ENCODE measurements at regions not wholly inside any gene's neighbourhood (a gene's known extent, or its start where the extent isn't known, plus 50 kb on each side); places are given as distances from the start of the nearest gene placed in this dataset.
A peak's percentile ranks its signal among the peaks of the same experiment; 100 is the strongest.

- Histone ChIP-seq H4K5ac (ENCODE audit: low read depth, low read length) (no peak overlapping the region), H2BK5ac (ENCODE audit: low read depth, low read length, poor library complexity, severe bottlenecking) (no peak overlapping the region), H2AK5ac (ENCODE audit: low read depth, low read length) (no peak overlapping the region), H3K56ac (ENCODE audit: extremely low read depth, insufficient read depth, low read length) (no peak overlapping the region), H3K18ac (ENCODE audit: low read depth, low read length) (no peak overlapping the region), H3K4ac (ENCODE audit: low read depth, low read length) (no peak overlapping the region), H3K4me3 (ENCODE audit: insufficient read depth, low read depth, low read length) (no peak overlapping the region), H4K8ac (ENCODE audit: low read depth in 2 of 2, low read length in 2 of 2) (no peak overlapping the region), H3K79me1 (ENCODE audit: low read depth in 1 of 2, low read length in 2 of 2) (no peaks in the 10 kb centered on the region), H2AK9ac (replicated peaks; ENCODE audit: low read depth, low read length, poor library complexity) (no peak overlapping the region), H2BK15ac (ENCODE audit: low read depth, low read length) (no peak overlapping the region), H4K91ac (ENCODE audit: insufficient read depth, low read depth, low read length) (no peak overlapping the region), H3K23ac (ENCODE audit: low read depth, low read length) (no peak overlapping the region), H3K9ac (ENCODE audit: low read depth, low read length) (no peak overlapping the region), H3K4me1 (ENCODE audit: control insufficient read depth, insufficient read depth, low read length) (no peaks in the 10 kb centered on the region), H4K20me1 (ENCODE audit: insufficient read depth, low read length) (no peaks in the 10 kb centered on the region), H3K27me3 (ENCODE audit: control insufficient read depth, insufficient read depth, low read length) (peaks cover 2% of the 10 kb centered on the region; the same call in 1 of the 2 replicates), H3K9me3 (ENCODE audit: control insufficient read depth, insufficient read depth, low read length) (no peaks in the 10 kb centered on the region), H3K27ac (ENCODE audit: insufficient read depth, low read length) (no peak overlapping the region), H3K14ac (replicated peaks; ENCODE audit: low read depth, low read length) (no peak overlapping the region), H2AFZ (replicated peaks; ENCODE audit: low read length, poor library complexity) (no peak overlapping the region), H3K9me1 (ENCODE audit: insufficient read depth, low read length) (no peaks in the 10 kb centered on the region), H3K36me3 (ENCODE audit: control insufficient read depth, insufficient read depth, low read length) (no peaks in the 10 kb centered on the region), H3K4me2 (ENCODE audit: low read depth, low read length) (no peak overlapping the region), H2BK20ac (ENCODE audit: low read depth, low read length) (no peak overlapping the region), H2BK120ac (ENCODE audit: low read depth, low read length) (no peak overlapping the region)
- dilution Hi-C loops (cut with HindIII; ENCODE audit: low sequenced_read_pairs, unreplicated experiment) = no loop called here
- intact Hi-C loops (cut with micrococcal nuclease) = no loop called here
- peak; percentile 35 for DNase-seq
- ATAC-seq (ENCODE audit: low read depth) = no peak
- no CpG with 5 or more reads among the region's 1 CpG for WGBS, 2 experiments (ENCODE audit: extremely low coverage in 2 of 2, insufficient read length in 1 of 2)
- POLR2A ChIA-PET (ENCODE audit: unreplicated experiment) = interaction anchor here (0.6 to 1.0 kb wide), 2 partner anchors 10 to 11 kb away, joined by 3 to 5 read pairs; no protein-coding TSS in a partner anchor
- TF ChIP-seq SMC3 (IDR thresholded peaks at IDR 0.05; ENCODE audit: low read depth, low read length) (no peak), FOS (IDR thresholded peaks at IDR 0.05; ENCODE audit: low read depth, low read length) (no peak), NFE2L2 (IDR thresholded peaks at IDR 0.05; ENCODE audit: low read depth, low read length) (no peak), POLR2A (IDR thresholded peaks at IDR 0.05; ENCODE audit: low read depth, low read length) (no peak), RAD21 (IDR thresholded peaks at IDR 0.05; ENCODE audit: low read length) (no peak), CEBPB (IDR thresholded peaks at IDR 0.05; ENCODE audit: low read depth, low read length) (no peak), RFX5 (IDR thresholded peaks at IDR 0.05; ENCODE audit: low read depth, low read length) (no peak), MAFK (IDR thresholded peaks at IDR 0.05; ENCODE audit: low read depth, low read length) (no peak), MXI1 (IDR thresholded peaks at IDR 0.05; ENCODE audit: borderline replicate concordance, low read depth, low read length) (no peak), ELK1 (IDR thresholded peaks at IDR 0.05; ENCODE audit: borderline replicate concordance, low read depth, low read length) (no peak), BHLHE40 (IDR thresholded peaks at IDR 0.05; ENCODE audit: low read depth, low read length) (no peak), CHD1 (IDR thresholded peaks at IDR 0.05; ENCODE audit: low read depth, low read length) (no peak), RCOR1 (IDR thresholded peaks at IDR 0.05; ENCODE audit: insufficient replicate concordance, low read length) (no peak), MAZ (IDR thresholded peaks at IDR 0.05; ENCODE audit: borderline replicate concordance, low read depth, low read length) (no peak), USF2 (IDR thresholded peaks at IDR 0.05; ENCODE audit: low read depth, low read length) (no peak), CTCF (conservative IDR thresholded peaks at IDR 0.05; ENCODE audit: low read depth, low read length) (no peak)
- in situ Hi-C loops (cut with MboI; ENCODE audit: low sequenced_read_pairs) = no loop called here
- CTCF ChIA-PET = interaction anchor here (1.3 kb wide), 1 partner anchor 246 kb away, joined by 3 read pairs; no protein-coding TSS in a partner anchor
- no TSS peak for BruUV-seq (replicated peaks)
Observed at GRCh38 chr6:18062733-18063132, 59.7 kb downstream of the NHLRC1 start.
